IMR-90 (cell line): ENCODE measurements at regions not wholly inside any gene's neighbourhood (a gene's known extent, or its start where the extent isn't known, plus 50 kb on each side); places are given as distances from the start of the nearest gene placed in this dataset.

ENCODE experiments used
- ATAC-seq: fragments of 200-7000 bp; cut with Tn5 transposase; 2 replicates; pipeline ENCODE4 v1.9.1; 2020; ENCODE audit warnings: low read depth, mild to moderate bottlenecking, moderate library complexity
- BruUV-seq: library from RNA; stranded (reverse); fragments of 400-500 nt; replicated peaks from 2 replicates; lab custom pipeline; 2021; lab: Mats Ljungman, UMichigan
- CTCF ChIA-PET: fragments of 300-600 bp; formaldehyde crosslinking; extraction: SDS; loops from one replicate; lab custom pipeline; 2021; ENCODE audit warnings: antibody characterized with exemption; lab: Yijun Ruan, JAX
- POLR2A ChIA-PET: fragments of 300-600 bp; sonication (Branson Sonifier 250); formaldehyde crosslinking; loops from one replicate; lab custom pipeline; 2022; ENCODE audit warnings: antibody characterized with exemption; ENCODE audit not compliant: unreplicated experiment; lab: Charles Lee
- DNase-seq: peaks from one replicate; pipeline ENCODE4 v3.0.0; 2013
- H2AFZ ChIP-seq: replicated peaks from 2 replicates; pipeline ENCODE3; 2013; ENCODE audit warnings: low read length, mild to moderate bottlenecking; ENCODE audit not compliant: poor library complexity
- H2AK5ac ChIP-seq: 2 replicates; pipeline ENCODE4 v1.6.1; 2013; ENCODE audit warnings: low read depth, low read length, inconsistent platforms
- H2AK9ac ChIP-seq: replicated peaks from 2 replicates; pipeline ENCODE3; 2013; ENCODE audit warnings: mild to moderate bottlenecking, low read depth, low read length, moderate library complexity; ENCODE audit not compliant: poor library complexity
- H2BK120ac ChIP-seq: 2 replicates; pipeline ENCODE4 v1.6.1; 2013; ENCODE audit warnings: low read depth, low read length, inconsistent platforms
- H2BK15ac ChIP-seq: 3 replicates; pipeline ENCODE4 v1.6.1; 2013; ENCODE audit warnings: low read depth, low read length, inconsistent platforms
- H2BK20ac ChIP-seq: 2 replicates; pipeline ENCODE4 v1.6.1; 2013; ENCODE audit warnings: low read depth, mild to moderate bottlenecking, inconsistent platforms, low read length, moderate library complexity
- H2BK5ac ChIP-seq: 2 replicates; pipeline ENCODE4 v1.6.1; 2013; ENCODE audit warnings: mild to moderate bottlenecking, low read depth, low read length, inconsistent platforms; ENCODE audit not compliant: poor library complexity, severe bottlenecking
- H3K14ac ChIP-seq: replicated peaks from 2 replicates; pipeline ENCODE4 v1.6.1; 2013; ENCODE audit warnings: low read depth, low read length, inconsistent platforms
- H3K18ac ChIP-seq: 2 replicates; pipeline ENCODE4 v1.6.1; 2013; ENCODE audit warnings: low read depth, low read length, control low read depth
- H3K23ac ChIP-seq: 2 replicates; pipeline ENCODE4 v1.6.1; 2013; ENCODE audit warnings: low read depth, low read length, inconsistent platforms
- H3K27ac ChIP-seq: 2 replicates; pipeline ENCODE4 v1.5.1; 2013; ENCODE audit warnings: mild to moderate bottlenecking, control low read depth, low read length; ENCODE audit not compliant: insufficient read depth
- H3K27me3 ChIP-seq: 2 replicates; pipeline ENCODE4 v1.6.1; 2013; ENCODE audit warnings: low read length; ENCODE audit not compliant: control insufficient read depth, insufficient read depth
- H3K36me3 ChIP-seq: 2 replicates; pipeline ENCODE4 v1.6.1; 2013; ENCODE audit warnings: low read length, mixed read lengths; ENCODE audit not compliant: control insufficient read depth, insufficient read depth
- H3K4ac ChIP-seq: 2 replicates; pipeline ENCODE4 v1.6.1; 2013; ENCODE audit warnings: low read depth, low read length, inconsistent platforms
- H3K4me1 ChIP-seq: 2 replicates; pipeline ENCODE4 v1.6.1; 2013; ENCODE audit warnings: low read length, mixed read lengths; ENCODE audit not compliant: control insufficient read depth, insufficient read depth
- H3K4me2 ChIP-seq: 2 replicates; pipeline ENCODE4 v1.6.1; 2013; ENCODE audit warnings: low read depth, mild to moderate bottlenecking, control low read depth, low read length, moderate library complexity
- H3K4me3 ChIP-seq: 2 replicates; pipeline ENCODE4 v1.5.1; 2013; ENCODE audit warnings: low read depth, mild to moderate bottlenecking, control low read depth, low read length, moderate library complexity; ENCODE audit not compliant: insufficient read depth
- H3K56ac ChIP-seq: 2 replicates; pipeline ENCODE4 v1.6.1; 2013; ENCODE audit warnings: low read length, inconsistent platforms; ENCODE audit not compliant: insufficient read depth; ENCODE audit errors: extremely low read depth
- H3K79me1 ChIP-seq, 2 experiments: 2 replicates each; pipeline ENCODE4 v1.6.1; 2013; ENCODE audit warnings: low read length in 2 of 2, inconsistent platforms in 1 of 2, low read depth in 1 of 2
- H3K9ac ChIP-seq: 2 replicates; pipeline ENCODE4 v1.6.1; 2013; ENCODE audit warnings: low read depth, low read length, control low read depth
- H3K9me1 ChIP-seq: 2 replicates; pipeline ENCODE4 v1.6.1; 2013; ENCODE audit warnings: low read length, inconsistent platforms; ENCODE audit not compliant: insufficient read depth
- H3K9me3 ChIP-seq: 2 replicates; pipeline ENCODE4 v1.6.1; 2013; ENCODE audit warnings: low read length; ENCODE audit not compliant: control insufficient read depth, insufficient read depth
- H4K20me1 ChIP-seq: 2 replicates; pipeline ENCODE4 v1.6.1; 2013; ENCODE audit warnings: low read length, inconsistent platforms; ENCODE audit not compliant: insufficient read depth
- H4K5ac ChIP-seq: 2 replicates; pipeline ENCODE4 v1.6.1; 2013; ENCODE audit warnings: mild to moderate bottlenecking, low read depth, low read length, control low read depth
- H4K8ac ChIP-seq, 2 experiments: 2 replicates each; pipeline ENCODE4 v1.6.1; 2013; ENCODE audit warnings: low read depth in 2 of 2, low read length in 2 of 2, control low read depth in 1 of 2, inconsistent platforms in 1 of 2
- H4K91ac ChIP-seq: 2 replicates; pipeline ENCODE4 v1.6.1; 2013; ENCODE audit warnings: low read depth, low read length, inconsistent platforms; ENCODE audit not compliant: insufficient read depth
- MAFK ChIP-seq: IDR thresholded peaks from 2 replicates; pipeline ENCODE4 v1.6.1; 2012; ENCODE audit warnings: low read depth, low read length, improper control_type of control experiment
- MAZ ChIP-seq: IDR thresholded peaks from 2 replicates; pipeline ENCODE4 v1.6.1; 2012; ENCODE audit warnings: low read depth, mild to moderate bottlenecking, low read length, improper control_type of control experiment, moderate library complexity, borderline replicate concordance
- MXI1 ChIP-seq: IDR thresholded peaks from 2 replicates; pipeline ENCODE4 v1.6.1; 2012; ENCODE audit warnings: low read depth, mild to moderate bottlenecking, low read length, moderate library complexity, borderline replicate concordance
- RAD21 ChIP-seq: IDR thresholded peaks from 2 replicates; pipeline ENCODE4 v1.6.1; 2012; ENCODE audit warnings: low read length, improper control_type of control experiment
- WGBS, 2 experiments: methylation state at CpG; one replicate each; pipeline versions ENCODE4 v1.1.5 to v1.1.7; 2013; ENCODE audit warnings: missing lambda C conversion rate in 2 of 2; ENCODE audit not compliant: insufficient read length in 1 of 2; ENCODE audit errors: extremely low coverage in 2 of 2; 5-methylcytosine and 5-hydroxymethylcytosine counted together
- dilution Hi-C: fragments of 300-500 bp; cut with HindIII; formaldehyde crosslinking; loops from one replicate; pipeline ENCODE4 v1.14.3; 2018; ENCODE audit warnings: low sequenced_read_pairs; ENCODE audit not compliant: unreplicated experiment
- in situ Hi-C: fragments of 300-500 bp; cut with MboI; formaldehyde crosslinking; loops from 3 replicates; pipeline ENCODE4 v1.14.3; 2019; ENCODE audit warnings: low sequenced_read_pairs, inconsistent platforms, mixed read lengths
- intact Hi-C: fragments of 100-400 bp; cut with micrococcal nuclease; formaldehyde crosslinking; loops from 2 replicates; pipeline ENCODE4 v1.10.0; 2022
- TF ChIP-seq, protein P1 (sequence below): conservative IDR thresholded peaks from 2 replicates; pipeline ENCODE4 v1.5.1; 2012; ENCODE audit warnings: mild to moderate bottlenecking, low read depth, low read length, improper control_type of control experiment
- TF ChIP-seq, protein P2 (sequence below): fragments of 150-350 bp; IDR thresholded peaks from 2 replicates; pipeline ENCODE4 v1.6.1; 2017; ENCODE audit warnings: mild to moderate bottlenecking, antibody characterized with exemption, low read length, low read depth
- TF ChIP-seq, protein P3 (sequence below): fragments of 150-350 bp; IDR thresholded peaks from 2 replicates; pipeline ENCODE4 v1.6.1; 2016; ENCODE audit warnings: low read depth, mild to moderate bottlenecking, low read length, moderate library complexity, borderline replicate concordance

DNA sequence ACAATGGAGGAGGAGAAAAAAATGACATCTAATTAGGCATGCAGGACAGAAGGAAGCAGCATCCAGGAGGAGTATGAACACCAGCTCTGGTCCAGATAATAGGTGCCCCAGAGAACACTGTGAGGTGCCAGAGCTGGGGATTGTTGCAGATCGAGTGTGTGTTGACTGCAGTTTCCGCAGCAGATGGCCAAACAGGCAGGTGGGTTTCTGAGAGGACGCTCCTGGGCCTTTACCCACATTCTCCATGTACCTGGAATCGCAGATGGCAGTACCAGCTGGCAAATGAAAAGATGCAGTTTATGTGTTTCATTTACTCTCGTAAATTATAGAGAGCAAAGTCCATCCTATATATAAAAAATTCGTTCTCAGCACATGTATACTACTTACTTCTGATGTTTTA, 182.2 kb upstream of the ISL1 start:
- intact Hi-C loops (no loop called here), in situ Hi-C loops (no loop called here), dilution Hi-C loops (no loop called here)
- TF ChIP-seq RAD21, result no peak
- TF ChIP-seq, protein P1, sequence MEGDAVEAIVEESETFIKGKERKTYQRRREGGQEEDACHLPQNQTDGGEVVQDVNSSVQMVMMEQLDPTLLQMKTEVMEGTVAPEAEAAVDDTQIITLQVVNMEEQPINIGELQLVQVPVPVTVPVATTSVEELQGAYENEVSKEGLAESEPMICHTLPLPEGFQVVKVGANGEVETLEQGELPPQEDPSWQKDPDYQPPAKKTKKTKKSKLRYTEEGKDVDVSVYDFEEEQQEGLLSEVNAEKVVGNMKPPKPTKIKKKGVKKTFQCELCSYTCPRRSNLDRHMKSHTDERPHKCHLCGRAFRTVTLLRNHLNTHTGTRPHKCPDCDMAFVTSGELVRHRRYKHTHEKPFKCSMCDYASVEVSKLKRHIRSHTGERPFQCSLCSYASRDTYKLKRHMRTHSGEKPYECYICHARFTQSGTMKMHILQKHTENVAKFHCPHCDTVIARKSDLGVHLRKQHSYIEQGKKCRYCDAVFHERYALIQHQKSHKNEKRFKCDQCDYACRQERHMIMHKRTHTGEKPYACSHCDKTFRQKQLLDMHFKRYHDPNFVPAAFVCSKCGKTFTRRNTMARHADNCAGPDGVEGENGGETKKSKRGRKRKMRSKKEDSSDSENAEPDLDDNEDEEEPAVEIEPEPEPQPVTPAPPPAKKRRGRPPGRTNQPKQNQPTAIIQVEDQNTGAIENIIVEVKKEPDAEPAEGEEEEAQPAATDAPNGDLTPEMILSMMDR, result no peak
- no peak for TF ChIP-seq MAFK
- TF ChIP-seq MAZ, result no peak
- TF ChIP-seq, protein P2, sequence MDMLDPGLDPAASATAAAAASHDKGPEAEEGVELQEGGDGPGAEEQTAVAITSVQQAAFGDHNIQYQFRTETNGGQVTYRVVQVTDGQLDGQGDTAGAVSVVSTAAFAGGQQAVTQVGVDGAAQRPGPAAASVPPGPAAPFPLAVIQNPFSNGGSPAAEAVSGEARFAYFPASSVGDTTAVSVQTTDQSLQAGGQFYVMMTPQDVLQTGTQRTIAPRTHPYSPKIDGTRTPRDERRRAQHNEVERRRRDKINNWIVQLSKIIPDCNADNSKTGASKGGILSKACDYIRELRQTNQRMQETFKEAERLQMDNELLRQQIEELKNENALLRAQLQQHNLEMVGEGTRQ, result no peak
- TF ChIP-seq MXI1, result no peak
- TF ChIP-seq, protein P3, sequence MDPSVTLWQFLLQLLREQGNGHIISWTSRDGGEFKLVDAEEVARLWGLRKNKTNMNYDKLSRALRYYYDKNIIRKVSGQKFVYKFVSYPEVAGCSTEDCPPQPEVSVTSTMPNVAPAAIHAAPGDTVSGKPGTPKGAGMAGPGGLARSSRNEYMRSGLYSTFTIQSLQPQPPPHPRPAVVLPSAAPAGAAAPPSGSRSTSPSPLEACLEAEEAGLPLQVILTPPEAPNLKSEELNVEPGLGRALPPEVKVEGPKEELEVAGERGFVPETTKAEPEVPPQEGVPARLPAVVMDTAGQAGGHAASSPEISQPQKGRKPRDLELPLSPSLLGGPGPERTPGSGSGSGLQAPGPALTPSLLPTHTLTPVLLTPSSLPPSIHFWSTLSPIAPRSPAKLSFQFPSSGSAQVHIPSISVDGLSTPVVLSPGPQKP, result no peak
- H3K9me3 ChIP-seq, result peaks cover 3% of the 10 kb centered on the region; the same call in 1 of the 2 replicates
- no peak overlapping the region for H3K9ac ChIP-seq
- no peak overlapping the region for H2AFZ ChIP-seq
- POLR2A ChIA-PET, result no interaction called here
- no TSS peak for BruUV-seq
- no peak overlapping the region for H3K18ac ChIP-seq
- ATAC-seq (no peak), DNase-seq (no peak)
- H3K56ac ChIP-seq, result no peak overlapping the region
- no peak overlapping the region for H3K4me3 ChIP-seq
- H3K27ac ChIP-seq, result no peak overlapping the region
- H4K8ac ChIP-seq, result no peak overlapping the region
- no peaks in the 10 kb centered on the region for H3K36me3 ChIP-seq
- H2AK9ac ChIP-seq, result no peak overlapping the region
- H3K14ac ChIP-seq, result no peak overlapping the region
- no peak overlapping the region for H3K4ac ChIP-seq
- no peak overlapping the region for H3K23ac ChIP-seq
- H3K9me1 ChIP-seq, result no peaks in the 10 kb centered on the region
- H3K4me2 ChIP-seq, result no peak overlapping the region
- H2BK15ac ChIP-seq, result no peak overlapping the region
- no peaks in the 10 kb centered on the region for H3K79me1 ChIP-seq
- no peaks in the 10 kb centered on the region for H4K20me1 ChIP-seq
- H3K4me1 ChIP-seq, result no peaks in the 10 kb centered on the region
- CTCF ChIA-PET, result no interaction called here
- WGBS, 2 experiments, result no CpG with 5 or more reads among the region's 6 CpGs
- no peak overlapping the region for H4K91ac ChIP-seq
- no peak overlapping the region for H2BK120ac ChIP-seq
- H3K27me3 ChIP-seq, result no peaks in the 10 kb centered on the region
- no peak overlapping the region for H2BK5ac ChIP-seq
- no peak overlapping the region for H2BK20ac ChIP-seq
- H2AK5ac ChIP-seq, result no peak overlapping the region
- no peak overlapping the region for H4K5ac ChIP-seq
